Astrocyte (in vitro differentiated cells and primary cell): ENCODE measurements at regions not wholly inside any gene's neighbourhood (a gene's known extent, or its start where the extent isn't known, plus 50 kb on each side); places are given as distances from the start of the nearest gene placed in this dataset.

Experiments
- DNase-seq: peaks from one replicate; pipeline ENCODE4 v3.0.0-alpha.2; 2010; ENCODE audit warnings: low read depth
- FAIRE-seq: peaks from 2 replicates; lab custom pipeline; 2011; peaks lifted over from hg19 to GRCh38; lab: Jason Lieb, UNC
- H2AFZ ChIP-seq: 2 replicates; pipeline ENCODE4 v1.6.0; 2012; ENCODE audit warnings: low read depth, low read length, inconsistent platforms
- H3K27ac ChIP-seq: 2 replicates; pipeline ENCODE4 v1.5.1; 2011; ENCODE audit warnings: low read depth, low read length, inconsistent platforms
- H3K27me3 ChIP-seq: 2 replicates; pipeline ENCODE4 v1.6.0; 2011; ENCODE audit warnings: low read length, inconsistent platforms; ENCODE audit not compliant: insufficient read depth
- H3K36me3 ChIP-seq: 2 replicates; pipeline ENCODE4 v1.5.1; 2011; ENCODE audit warnings: low read length, inconsistent platforms; ENCODE audit not compliant: insufficient read depth
- H3K4me1 ChIP-seq: 2 replicates; pipeline ENCODE4 v1.5.1; 2011; ENCODE audit warnings: low read length, inconsistent platforms; ENCODE audit not compliant: insufficient read depth
- H3K4me2 ChIP-seq: 2 replicates; pipeline ENCODE4 v1.6.0; 2012; ENCODE audit warnings: low read length, inconsistent platforms
- H3K4me3 ChIP-seq: 2 replicates; pipeline ENCODE4 v1.5.1; 2011; ENCODE audit warnings: low read depth, mild to moderate bottlenecking, low read length, inconsistent platforms; ENCODE audit not compliant: insufficient read depth
- H3K79me2 ChIP-seq: 2 replicates; pipeline ENCODE4 v1.6.0; 2012; ENCODE audit warnings: mild to moderate bottlenecking, low read length, inconsistent platforms; ENCODE audit not compliant: insufficient read depth
- H3K9ac ChIP-seq: 2 replicates; pipeline ENCODE4 v1.6.0; 2012; ENCODE audit warnings: mild to moderate bottlenecking, low read length, inconsistent platforms
- H3K9me3 ChIP-seq: 2 replicates; pipeline ENCODE4 v1.5.1; 2012; ENCODE audit warnings: low read depth, mild to moderate bottlenecking, low read length, inconsistent platforms; ENCODE audit not compliant: insufficient read depth
- H4K20me1 ChIP-seq: 2 replicates; pipeline ENCODE4 v1.6.0; 2012; ENCODE audit warnings: low read length, inconsistent platforms; ENCODE audit not compliant: insufficient read depth
- H3K27ac Mint-ChIP-seq: one replicate; pipeline ENCODE4 v1.8.0; 2021; ENCODE audit warnings: mild to moderate bottlenecking, mixed read lengths; ENCODE audit not compliant: unreplicated experiment
- H3K27me3 Mint-ChIP-seq: one replicate; pipeline ENCODE4 v1.8.0; 2021; ENCODE audit warnings: low read depth, mixed read lengths; ENCODE audit not compliant: unreplicated experiment
- H3K36me3 Mint-ChIP-seq: one replicate; pipeline ENCODE4 v1.8.0; 2021; ENCODE audit warnings: low read depth, mixed read lengths; ENCODE audit not compliant: unreplicated experiment
- H3K4me1 Mint-ChIP-seq: one replicate; pipeline ENCODE4 v1.8.0; 2021; ENCODE audit warnings: low read depth, mixed read lengths; ENCODE audit not compliant: unreplicated experiment
- H3K4me3 Mint-ChIP-seq: one replicate; pipeline ENCODE4 v1.8.0; 2021; ENCODE audit warnings: mild to moderate bottlenecking, moderate library complexity, mixed read lengths; ENCODE audit not compliant: unreplicated experiment
- H3K9me3 Mint-ChIP-seq: one replicate; pipeline ENCODE4 v1.8.0; 2021; ENCODE audit warnings: mild to moderate bottlenecking, mixed read lengths; ENCODE audit not compliant: unreplicated experiment
- CTCF ChIP-seq: IDR thresholded peaks from 2 replicates; pipeline ENCODE4 v1.5.1; 2011; ENCODE audit warnings: low read depth, mild to moderate bottlenecking, inconsistent platforms, low read length, moderate library complexity; ENCODE audit not compliant: insufficient read depth
- EZH2 ChIP-seq: IDR thresholded peaks from 2 replicates; pipeline ENCODE4 v1.6.1; 2012; ENCODE audit warnings: mild to moderate bottlenecking, low read length, inconsistent platforms; ENCODE audit not compliant: insufficient read depth

DNA sequence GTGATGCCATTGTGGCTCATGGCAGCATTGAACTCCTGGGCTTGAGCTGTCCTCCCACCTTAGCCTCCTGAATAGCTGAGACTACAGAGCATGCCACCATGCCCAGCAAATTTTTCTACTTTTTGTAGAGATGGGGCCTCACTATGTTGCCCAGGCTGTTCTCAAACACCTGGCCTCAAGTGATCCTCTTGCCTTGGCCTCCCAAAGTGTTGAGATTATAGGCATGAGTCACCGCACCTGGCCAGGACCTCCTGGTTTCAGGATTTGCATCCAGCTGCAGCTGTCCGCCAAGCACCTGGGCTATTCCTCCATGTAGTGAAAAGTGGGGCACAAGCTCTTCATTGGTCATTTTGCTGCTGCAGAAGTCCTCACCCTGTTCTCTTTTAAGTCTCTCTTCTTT is 58.9 kb downstream of the ZNF22 start:
- no peak overlapping the region for H3K4me3 Mint-ChIP-seq
- Histone ChIP-seq H3K27me3 (no peaks in the 10 kb centered on the region), H4K20me1 (no peaks in the 10 kb centered on the region), H3K9ac (no peak overlapping the region), H3K4me1 (no peaks in the 10 kb centered on the region), H3K4me2 (no peak overlapping the region), H3K9me3 (no peaks in the 10 kb centered on the region), H3K36me3 (no peaks in the 10 kb centered on the region), H2AFZ (no peak overlapping the region), H3K27ac (no peak overlapping the region), H3K79me2 (no peaks in the 10 kb centered on the region), H3K4me3 (no peak overlapping the region)
- TF ChIP-seq EZH2 = no peak
- no peak for TF ChIP-seq CTCF
- no peak overlapping the region for H3K27ac Mint-ChIP-seq
- DNase-seq (no peak), FAIRE-seq (no peak)
- no peaks in the 10 kb centered on the region for H3K36me3 Mint-ChIP-seq
- peaks cover 2% of the 10 kb centered on the region for H3K9me3 Mint-ChIP-seq
- no peaks in the 10 kb centered on the region for H3K27me3 Mint-ChIP-seq
- H3K4me1 Mint-ChIP-seq = no peaks in the 10 kb centered on the region

GRCh38 chr10:45061982-45062381 is 61.3 kb downstream of the ZNF22 start:
- H3K79me2 ChIP-seq = no peaks in the 10 kb centered on the region
- no peak overlapping the region for H3K4me2 ChIP-seq
- no peaks in the 10 kb centered on the region for H3K36me3 Mint-ChIP-seq
- TF ChIP-seq EZH2 = no peak
- TF ChIP-seq CTCF = no peak
- H3K27me3 Mint-ChIP-seq = no peaks in the 10 kb centered on the region
- no peak for DNase-seq
- H3K27me3 ChIP-seq = no peaks in the 10 kb centered on the region
- peaks cover 2% of the 10 kb centered on the region for H3K9me3 Mint-ChIP-seq
- no peak overlapping the region for H3K4me3 Mint-ChIP-seq
- H3K9me3 ChIP-seq = no peaks in the 10 kb centered on the region
- H3K4me3 ChIP-seq = no peak overlapping the region
- FAIRE-seq = no peak
- no peak overlapping the region for H3K27ac Mint-ChIP-seq
- H4K20me1 ChIP-seq = no peaks in the 10 kb centered on the region
- no peak overlapping the region for H2AFZ ChIP-seq
- no peak overlapping the region for H3K27ac ChIP-seq
- H3K9ac ChIP-seq = no peak overlapping the region
- H3K4me1 ChIP-seq = no peaks in the 10 kb centered on the region
- H3K36me3 ChIP-seq = no peaks in the 10 kb centered on the region
- H3K4me1 Mint-ChIP-seq = no peaks in the 10 kb centered on the region

- H3K9me3 Mint-ChIP-seq = peaks cover under 1% of the 10 kb centered on the region
- no peak overlapping the region for H3K27ac Mint-ChIP-seq
- Histone ChIP-seq H3K4me2 (no peak overlapping the region), H3K9ac (no peak overlapping the region), H3K27me3 (no peaks in the 10 kb centered on the region), H3K4me3 (no peak overlapping the region), H2AFZ (no peak overlapping the region), H3K36me3 (no peaks in the 10 kb centered on the region), H3K4me1 (no peaks in the 10 kb centered on the region), H3K27ac (no peak overlapping the region), H3K9me3 (no peaks in the 10 kb centered on the region), H3K79me2 (no peaks in the 10 kb centered on the region), H4K20me1 (no peaks in the 10 kb centered on the region)
- H3K4me3 Mint-ChIP-seq = no peak overlapping the region
- no peaks in the 10 kb centered on the region for H3K4me1 Mint-ChIP-seq
- no peaks in the 10 kb centered on the region for H3K36me3 Mint-ChIP-seq
- TF ChIP-seq EZH2 = no peak
- no peak for TF ChIP-seq CTCF
- no peak for FAIRE-seq
- no peak for DNase-seq
- H3K27me3 Mint-ChIP-seq = no peaks in the 10 kb centered on the region
These were observed 63.0 kb downstream of the ZNF22 start for GRCh38 chr10:45063591-45064231.
